Spleen (tissue), 11 donors: ENCODE measurements at regions not wholly inside any gene's neighbourhood (a gene's known extent, or its start where the extent isn't known, plus 50 kb on each side); places are given as distances from the start of the nearest gene placed in this dataset.

Source experiments
- DNase-seq: peaks from one replicate; pipeline ENCODE4 v3.0.0-alpha.2; 2020
- H3K27ac ChIP-seq, 8 donors: fragments of 200-600 bp; sonication (generic) in 7 of 8; 1 replicate in 4 of 8; 2 replicates in 4 of 8; pipeline versions ENCODE4 v1.5.0 to v1.8.0; 2016 to 2021; ENCODE audit warnings: inconsistent platforms in 4 of 8, mild to moderate bottlenecking in 4 of 8, moderate library complexity in 1 of 8
- H3K27me3 ChIP-seq, 7 donors: fragments of 200-600 bp; sonication (generic) in 6 of 7; replicated peaks in 1 of 7; 1 replicate in 4 of 7; 2 replicates in 3 of 7; pipeline versions ENCODE4 v1.5.0 to v1.8.0; 2016 to 2021; ENCODE audit warnings: inconsistent platforms in 3 of 7, mild to moderate bottlenecking in 1 of 7
- H3K36me3 ChIP-seq, 6 donors: fragments of 200-600 bp; sonication (generic) in 5 of 6; 1 replicate in 4 of 6; 2 replicates in 2 of 6; pipeline versions ENCODE4 v1.5.0 to v1.8.0; 2016 to 2021; ENCODE audit warnings: inconsistent platforms in 2 of 6
- H3K4me1 ChIP-seq, 6 donors: fragments of 200-600 bp; sonication (generic) in 5 of 6; 1 replicate in 3 of 6; 2 replicates in 3 of 6; pipeline versions ENCODE4 v1.5.0 to v1.8.0; 2016 to 2021; ENCODE audit warnings: inconsistent platforms in 3 of 6
- H3K4me3 ChIP-seq, 8 donors: fragments of 200-600 bp; sonication (generic) in 7 of 8; 1 replicate in 4 of 8; 2 replicates in 4 of 8; pipeline versions ENCODE4 v1.5.0 to v1.8.0; 2016 to 2021; ENCODE audit warnings: inconsistent platforms in 4 of 8, mild to moderate bottlenecking in 4 of 8, moderate library complexity in 2 of 8
- H3K9me3 ChIP-seq, 8 donors: fragments of 200-600 bp; sonication (generic) in 7 of 8; 1 replicate in 4 of 8; 2 replicates in 4 of 8; pipeline versions ENCODE4 v1.5.0 to v1.8.0; 2016 to 2021; ENCODE audit warnings: inconsistent platforms in 4 of 8
- CTCF ChIP-seq, 11 experiments: fragments of 200-600 bp in 7 of 11; fragments of 450-650 bp in 4 of 11; sonication (generic) in 4 of 11; IDR thresholded peaks in 8 of 11; conservative IDR thresholded peaks in 3 of 11; 1 replicate in 7 of 11; 2 replicates in 4 of 11; pipeline versions ENCODE4 v1.4.0 to v1.8.0; 2016 to 2021; ENCODE audit warnings: antibody characterized with exemption in 11 of 11, inconsistent platforms in 4 of 11, mild to moderate bottlenecking in 1 of 11
- POLR2A ChIP-seq, 3 donors: fragments of 450-650 bp; IDR thresholded peaks; one replicate each; pipeline ENCODE4 v1.5.1; 2017; ENCODE audit warnings: antibody characterized with exemption in 3 of 3, mild to moderate bottlenecking in 1 of 3
- POLR2AphosphoS5 ChIP-seq, 3 donors: sonication (generic); formaldehyde crosslinking; IDR thresholded peaks; one replicate each; pipeline ENCODE4 v1.5.1; 2017; ENCODE audit warnings: antibody characterized with exemption in 3 of 3
- WGBS, 5 donors: extraction: QIAGEN DNeasy Blood & Tissue Kit in 3 of 5; methylation state at CpG; one replicate each; pipeline versions ENCODE4 v1.1.5 to v1.1.7; 2013 to 2018; 5-methylcytosine and 5-hydroxymethylcytosine counted together
- intact Hi-C: fragments of 100-400 bp; cut with DNase I; formaldehyde crosslinking; loops from one replicate; pipeline ENCODE4 v1.15.0; 2023; ENCODE audit warnings: low total_unique reads
- donor health status: healthy with polysubstance abuse.
- donor health status: DM: no; HTN: no; CAD: no; lungs with moderate emphysema.
- donor health status: DM: no; HTN: no; CAD: no.
- donor health status: Bipolar disorder and iron deficiency.
- donor health status: healthy.
- donor health status: DM: no; HTN: no; CAD: no.
- donor health status: DM: yes; HTN: yes; CAD: no.

- intact Hi-C loops, result no loop called here
- no peaks in the 10 kb centered on the region for H3K36me3 ChIP-seq
- no peak overlapping the region for H3K27ac ChIP-seq
- DNase-seq, result no peak
- H3K4me3 ChIP-seq, result no peak overlapping the region
- H3K9me3 ChIP-seq, result no peaks in the 10 kb centered on the region
- no peaks in the 10 kb centered on the region for H3K4me1 ChIP-seq
- no peak for TF ChIP-seq CTCF (IDR thresholded peaks at IDR 0.05 in 8 of 11, conservative IDR thresholded peaks at IDR 0.05 in 3 of 11)
- no peak for TF ChIP-seq POLR2AphosphoS5 (IDR thresholded peaks at IDR 0.05)
- no peak for TF ChIP-seq POLR2A (IDR thresholded peaks at IDR 0.05)
- H3K27me3 ChIP-seq, result no peaks in the 10 kb centered on the region
- 68 to 88% (median 84%) methylated on average over 2 of the region's 2 CpGs for WGBS, 5 donors
Observed at GRCh38 chr14:98605043-98605442, 667.0 kb downstream of the BCL11B start.

- intact Hi-C loops, result no loop called here
- no peak for DNase-seq
- H3K36me3 ChIP-seq, result no peaks in the 10 kb centered on the region
- WGBS, 5 donors, result 54 to 81% (median 57%) methylated on average over 6 to 8 of the region's 8 CpGs
- H3K27ac ChIP-seq, result no peak overlapping the region
- H3K27me3 ChIP-seq, result no peaks in the 10 kb centered on the region
- no peaks in the 10 kb centered on the region for H3K4me1 ChIP-seq
- TF ChIP-seq POLR2AphosphoS5 (IDR thresholded peaks at IDR 0.05) (no peak), POLR2A (IDR thresholded peaks at IDR 0.05) (no peak), CTCF (IDR thresholded peaks at IDR 0.05 in 8 of 11, conservative IDR thresholded peaks at IDR 0.05 in 3 of 11) (no peak)
- H3K4me3 ChIP-seq, result no peak overlapping the region
- no peaks in the 10 kb centered on the region for H3K9me3 ChIP-seq
Observed at GRCh38 chr14:98606041-98606640, 665.9 kb downstream of the BCL11B start.

GRCh38 chr14:98606816-98607215, 665.2 kb downstream of the BCL11B start:
- Histone ChIP-seq H3K9me3 (no peaks in the 10 kb centered on the region), H3K36me3 (no peaks in the 10 kb centered on the region), H3K4me1 (no peaks in the 10 kb centered on the region), H3K27me3 (no peaks in the 10 kb centered on the region), H3K4me3 (no peak overlapping the region), H3K27ac (no peak overlapping the region)
- 74 to 80% (median 78%) methylated on average over 4 of the region's 4 CpGs for WGBS, 5 donors
- no peak for DNase-seq
- TF ChIP-seq POLR2AphosphoS5 (IDR thresholded peaks at IDR 0.05), result no peak
- no peak for TF ChIP-seq POLR2A (IDR thresholded peaks at IDR 0.05)
- TF ChIP-seq CTCF (IDR thresholded peaks at IDR 0.05 in 8 of 11, conservative IDR thresholded peaks at IDR 0.05 in 3 of 11), result no peak
- intact Hi-C loops, result no loop called here

GRCh38 chr14:98607341-98607910, 664.6 kb downstream of the BCL11B start:
- intact Hi-C loops, result no loop called here
- no peak for TF ChIP-seq POLR2A (IDR thresholded peaks at IDR 0.05)
- TF ChIP-seq POLR2AphosphoS5 (IDR thresholded peaks at IDR 0.05), result no peak
- TF ChIP-seq CTCF (IDR thresholded peaks at IDR 0.05 in 8 of 11, conservative IDR thresholded peaks at IDR 0.05 in 3 of 11), result no peak

More at GRCh38 chr14:98607341-98607910, 664.6 kb downstream of the BCL11B start:
- H3K36me3 ChIP-seq, result no peaks in the 10 kb centered on the region
- DNase-seq, result no peak
- WGBS, 5 donors, result 54 to 64% (median 61%) methylated on average over 4 of the region's 4 CpGs
- no peak overlapping the region for H3K4me3 ChIP-seq
- H3K9me3 ChIP-seq, result no peaks in the 10 kb centered on the region
- H3K27me3 ChIP-seq, result no peaks in the 10 kb centered on the region
- H3K4me1 ChIP-seq, result no peaks in the 10 kb centered on the region
- H3K27ac ChIP-seq, result no peak overlapping the region
